GM12875 (cell line): ENCODE measurements at regions not wholly inside any gene's neighbourhood (a gene's known extent, or its start where the extent isn't known, plus 50 kb on each side); places are given as distances from the start of the nearest gene placed in this dataset.
"Not testable (repeated sequence)": the region's sequence is repeated elsewhere in the genome, so short reads cannot be mapped to it uniquely, and the experiment has no call there.

Experiments
- H3K4me3 ChIP-seq: one replicate; pipeline ENCODE4 v1.5.1; 2011; ENCODE audit warnings: low read depth, low read length, control low read depth
- TF ChIP-seq, protein P1 (sequence below): IDR thresholded peaks from 2 replicates; pipeline ENCODE4 v1.5.1; 2011; ENCODE audit warnings: low read depth, mild to moderate bottlenecking, control low read depth, inconsistent platforms, low read length, moderate library complexity, borderline replicate concordance; ENCODE audit not compliant: insufficient read depth

DNA sequence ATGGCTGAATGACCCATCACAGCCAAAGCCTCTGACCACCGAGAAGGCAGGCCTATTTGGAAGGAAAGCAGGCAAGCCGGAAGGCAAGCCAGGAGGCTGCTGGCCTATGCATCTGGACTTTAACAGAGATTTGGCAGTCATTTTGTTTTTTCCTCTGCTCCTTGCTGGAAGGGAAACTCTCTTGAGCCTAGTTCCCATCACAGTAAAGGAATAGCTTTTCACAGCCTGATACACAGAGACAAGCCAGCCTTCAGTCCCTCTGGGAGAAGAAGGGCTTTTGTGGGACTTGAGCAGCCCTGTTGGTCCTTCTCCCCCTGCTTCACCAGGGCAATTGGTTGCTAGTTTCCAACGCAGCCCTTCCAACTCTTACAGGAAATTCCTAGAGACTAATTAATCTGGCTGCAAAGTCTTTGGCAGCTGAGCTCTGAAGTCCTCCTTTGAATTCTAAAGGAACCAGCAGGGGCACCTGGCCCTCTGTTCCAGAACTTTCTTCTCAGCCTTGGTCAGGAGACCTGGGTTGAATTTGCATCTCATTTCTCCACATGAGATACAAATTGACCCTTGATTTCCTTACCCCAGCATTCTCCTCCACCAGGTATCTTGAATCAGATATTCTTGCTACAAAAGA lies 157.3 kb upstream of the EPB41L4A start:
- no peak overlapping the region for H3K4me3 ChIP-seq
- TF ChIP-seq, protein P1, sequence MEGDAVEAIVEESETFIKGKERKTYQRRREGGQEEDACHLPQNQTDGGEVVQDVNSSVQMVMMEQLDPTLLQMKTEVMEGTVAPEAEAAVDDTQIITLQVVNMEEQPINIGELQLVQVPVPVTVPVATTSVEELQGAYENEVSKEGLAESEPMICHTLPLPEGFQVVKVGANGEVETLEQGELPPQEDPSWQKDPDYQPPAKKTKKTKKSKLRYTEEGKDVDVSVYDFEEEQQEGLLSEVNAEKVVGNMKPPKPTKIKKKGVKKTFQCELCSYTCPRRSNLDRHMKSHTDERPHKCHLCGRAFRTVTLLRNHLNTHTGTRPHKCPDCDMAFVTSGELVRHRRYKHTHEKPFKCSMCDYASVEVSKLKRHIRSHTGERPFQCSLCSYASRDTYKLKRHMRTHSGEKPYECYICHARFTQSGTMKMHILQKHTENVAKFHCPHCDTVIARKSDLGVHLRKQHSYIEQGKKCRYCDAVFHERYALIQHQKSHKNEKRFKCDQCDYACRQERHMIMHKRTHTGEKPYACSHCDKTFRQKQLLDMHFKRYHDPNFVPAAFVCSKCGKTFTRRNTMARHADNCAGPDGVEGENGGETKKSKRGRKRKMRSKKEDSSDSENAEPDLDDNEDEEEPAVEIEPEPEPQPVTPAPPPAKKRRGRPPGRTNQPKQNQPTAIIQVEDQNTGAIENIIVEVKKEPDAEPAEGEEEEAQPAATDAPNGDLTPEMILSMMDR: no peak

DNA sequence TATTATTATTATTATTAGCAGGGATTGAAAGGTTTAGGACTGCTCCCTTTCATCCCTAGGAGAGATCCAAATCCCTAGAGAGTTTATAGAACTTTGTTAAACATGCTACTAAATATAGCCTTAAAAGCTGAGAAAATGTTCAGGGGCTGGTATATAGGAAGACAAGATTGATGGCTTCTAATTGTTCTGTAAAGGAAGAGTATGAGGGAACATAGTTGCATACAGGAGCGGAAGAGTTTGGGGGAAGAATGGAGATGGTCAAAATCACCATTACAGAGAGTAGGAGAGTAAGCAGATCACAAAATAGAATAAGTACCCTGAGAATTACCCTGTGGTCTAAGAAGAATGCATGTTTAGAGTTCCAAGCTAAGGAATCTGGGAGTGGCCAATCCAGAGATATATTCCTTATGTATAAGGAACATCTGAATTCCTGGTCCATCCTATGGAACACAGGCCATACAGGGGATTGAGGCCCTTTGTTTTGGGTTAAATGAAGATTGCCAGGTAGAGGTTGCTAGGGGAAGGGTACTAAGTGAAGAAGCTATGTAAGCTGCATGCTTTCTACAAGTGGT lies 158.0 kb upstream of the APC start:
- TF ChIP-seq, protein P1: no peak
- no peak overlapping the region for H3K4me3 ChIP-seq

DNA sequence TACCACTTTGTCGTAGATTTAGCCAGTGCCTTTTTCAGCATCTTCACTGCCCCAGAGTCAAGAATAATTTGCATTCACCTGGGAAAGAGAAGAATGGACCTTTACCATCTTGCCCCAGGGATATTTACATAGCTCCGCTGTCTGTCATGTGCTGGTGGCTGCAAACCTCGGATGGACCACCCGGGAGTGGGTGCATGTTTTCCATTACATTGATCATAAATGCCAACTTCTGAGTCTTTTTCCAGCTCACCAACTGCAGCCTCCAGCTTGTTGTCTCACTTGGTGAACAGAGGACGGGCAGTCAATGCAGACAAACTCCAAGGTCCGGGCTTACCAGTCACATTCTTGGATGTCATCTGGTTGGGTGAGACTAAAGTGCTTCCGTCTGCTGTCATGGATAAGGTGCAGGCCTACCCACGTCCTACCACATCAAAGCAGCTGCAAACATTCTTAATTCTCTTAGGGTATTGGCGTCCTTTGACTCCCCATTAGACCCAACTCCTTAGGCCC lies 155.8 kb upstream of the APC start:
- H3K4me3 ChIP-seq: no peak overlapping the region
- TF ChIP-seq, protein P1: no peak

DNA sequence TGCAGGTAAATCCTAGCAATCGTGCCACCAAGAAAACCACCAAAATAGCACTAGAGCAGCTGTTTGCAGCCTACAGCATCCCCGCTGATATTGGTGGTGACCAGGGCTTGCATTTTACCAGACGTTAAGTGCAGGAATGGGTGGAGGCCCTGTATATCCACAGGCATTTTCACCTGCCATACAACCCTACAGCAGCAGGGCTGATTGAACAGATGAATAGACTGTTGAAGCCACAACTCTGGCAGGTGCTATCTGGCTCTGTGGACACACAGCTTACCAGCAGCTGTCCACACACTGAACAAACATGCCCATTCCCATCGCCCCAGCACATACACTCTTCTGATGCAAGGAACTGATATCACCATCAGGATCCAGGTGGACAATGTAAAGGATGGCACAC lies 154.5 kb upstream of the APC start:
- H3K4me3 ChIP-seq: no peak overlapping the region
- TF ChIP-seq, protein P1: no peak

DNA sequence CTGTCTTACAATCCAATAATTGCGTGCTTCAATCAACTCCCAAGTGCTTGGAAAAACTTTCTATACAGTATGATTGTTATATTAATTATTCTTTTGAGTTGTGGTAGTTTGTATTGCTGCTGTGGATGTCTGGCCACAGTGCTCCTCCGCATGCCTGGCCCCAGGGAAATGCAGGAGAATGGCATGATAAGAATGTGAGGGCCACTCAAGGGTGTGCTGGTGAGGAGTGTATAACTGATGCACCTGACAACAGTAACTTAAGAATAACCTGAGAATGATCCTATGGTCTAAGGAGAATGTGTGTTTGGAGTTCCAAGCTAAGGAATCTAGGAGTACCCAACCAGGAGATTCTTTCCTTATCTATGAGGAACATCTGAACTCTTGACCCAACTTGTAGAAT lies 152.9 kb upstream of the APC start:
- TF ChIP-seq, protein P1: no peak
- H3K4me3 ChIP-seq: no peak overlapping the region

DNA sequence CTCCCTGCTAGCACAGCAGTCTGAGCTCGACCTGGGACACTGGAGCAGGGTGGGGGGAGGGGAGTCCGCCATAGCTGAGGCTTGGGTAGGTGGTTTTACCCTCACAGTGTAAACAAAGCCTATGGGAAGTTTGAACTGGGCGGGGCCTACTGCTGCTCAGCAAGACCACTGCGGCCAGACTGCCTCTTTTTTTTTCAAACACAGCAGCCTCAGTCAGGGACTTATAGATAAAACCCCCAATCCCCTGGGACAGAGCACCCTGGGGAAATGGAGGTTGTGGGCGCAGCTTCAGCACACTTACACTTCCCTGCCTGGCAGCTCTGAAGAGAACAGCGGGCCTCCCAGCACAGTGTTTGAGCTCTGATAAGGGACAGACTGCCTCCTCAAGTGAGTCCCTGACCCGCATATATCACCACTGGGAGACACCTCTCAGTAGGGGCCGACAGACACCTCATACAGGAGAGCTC lies 151.1 kb upstream of the APC start:
- TF ChIP-seq, protein P1: no peak
- no peak overlapping the region for H3K4me3 ChIP-seq

DNA sequence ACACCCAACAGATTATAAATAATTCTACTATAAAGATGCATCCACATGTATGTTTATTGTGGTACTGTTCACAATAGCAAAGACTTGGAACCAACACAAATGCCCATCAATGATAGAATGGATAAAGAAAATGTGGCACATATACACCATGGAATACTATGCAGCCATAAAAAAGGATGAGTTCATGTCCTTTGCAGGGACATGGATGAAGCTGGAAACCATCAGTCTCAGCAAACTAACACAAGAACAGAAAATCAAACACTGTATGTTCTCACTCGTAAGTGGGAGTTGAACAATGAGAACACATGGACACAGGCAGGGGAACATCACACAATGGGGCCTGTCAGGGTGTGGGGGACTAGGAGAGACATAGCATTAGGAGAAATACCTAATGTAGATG lies 146.8 kb upstream of the APC start:
- not testable (repeated sequence) for H3K4me3 ChIP-seq
